AG04450 (cell line): ENCODE measurements at regions not wholly inside any gene's neighbourhood (a gene's known extent, or its start where the extent isn't known, plus 50 kb on each side); places are given as distances from the start of the nearest gene placed in this dataset.

Experiments used
- CTCF ChIA-PET: fragments of 300-600, 350-600 bp; formaldehyde crosslinking; extraction: SDS; loops from one replicate; lab custom pipeline; 2022; ENCODE audit warnings: antibody characterized with exemption, inconsistent platforms; lab: Charles Lee
- POLR2A ChIA-PET: fragments of 350-600 bp; formaldehyde crosslinking; extraction: SDS; loops from one replicate; lab custom pipeline; 2021; ENCODE audit warnings: antibody characterized with exemption, inconsistent platforms; lab: Yijun Ruan, JAX
- DNase-seq: peaks from one replicate; pipeline ENCODE4 v3.0.0-alpha.2; 2011; ENCODE audit warnings: low read depth, low spot score
- H3K27ac ChIP-seq: one replicate; pipeline ENCODE4 v1.5.1; 2012; ENCODE audit warnings: low read depth, low read length, control low read depth
- H3K27me3 ChIP-seq: one replicate; pipeline ENCODE4 v1.6.0; 2012; ENCODE audit warnings: low read length; ENCODE audit not compliant: control insufficient read depth, insufficient read depth
- H3K4me3 ChIP-seq: 2 replicates; pipeline ENCODE4 v1.5.1; 2011; ENCODE audit warnings: mild to moderate bottlenecking, low read depth, low read length, control low read depth
- H3K9me3 ChIP-seq: 2 replicates; pipeline ENCODE4 v1.5.1; 2012; ENCODE audit warnings: low read length; ENCODE audit not compliant: control insufficient read depth, insufficient read depth
- TF ChIP-seq, protein P1 (sequence below): IDR thresholded peaks from 2 replicates; pipeline ENCODE4 v1.5.1; 2011; ENCODE audit warnings: low read depth, low read length, control low read depth, inconsistent platforms

DNA sequence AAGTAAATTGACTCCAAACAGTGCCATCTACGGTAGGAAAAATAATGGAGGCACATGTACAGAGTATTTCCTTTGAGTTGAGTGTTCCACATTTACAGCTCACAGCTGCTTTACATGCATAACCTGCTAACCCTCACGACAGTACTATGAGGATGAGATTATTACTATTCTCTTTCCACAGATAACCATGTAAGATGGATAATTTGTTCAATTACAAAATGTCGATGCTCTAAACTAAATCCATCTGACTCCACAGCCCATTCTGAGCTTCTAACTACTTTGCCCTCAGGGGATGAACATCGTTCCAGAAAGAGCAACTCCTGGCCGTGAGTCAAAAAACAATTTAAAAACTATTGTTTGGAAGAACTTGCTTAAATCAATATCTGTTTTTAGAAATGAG, 330.4 kb upstream of the NWD2 start:
- peaks cover 7% of the 10 kb centered on the region for H3K9me3 ChIP-seq
- no peak for DNase-seq
- TF ChIP-seq, protein P1, sequence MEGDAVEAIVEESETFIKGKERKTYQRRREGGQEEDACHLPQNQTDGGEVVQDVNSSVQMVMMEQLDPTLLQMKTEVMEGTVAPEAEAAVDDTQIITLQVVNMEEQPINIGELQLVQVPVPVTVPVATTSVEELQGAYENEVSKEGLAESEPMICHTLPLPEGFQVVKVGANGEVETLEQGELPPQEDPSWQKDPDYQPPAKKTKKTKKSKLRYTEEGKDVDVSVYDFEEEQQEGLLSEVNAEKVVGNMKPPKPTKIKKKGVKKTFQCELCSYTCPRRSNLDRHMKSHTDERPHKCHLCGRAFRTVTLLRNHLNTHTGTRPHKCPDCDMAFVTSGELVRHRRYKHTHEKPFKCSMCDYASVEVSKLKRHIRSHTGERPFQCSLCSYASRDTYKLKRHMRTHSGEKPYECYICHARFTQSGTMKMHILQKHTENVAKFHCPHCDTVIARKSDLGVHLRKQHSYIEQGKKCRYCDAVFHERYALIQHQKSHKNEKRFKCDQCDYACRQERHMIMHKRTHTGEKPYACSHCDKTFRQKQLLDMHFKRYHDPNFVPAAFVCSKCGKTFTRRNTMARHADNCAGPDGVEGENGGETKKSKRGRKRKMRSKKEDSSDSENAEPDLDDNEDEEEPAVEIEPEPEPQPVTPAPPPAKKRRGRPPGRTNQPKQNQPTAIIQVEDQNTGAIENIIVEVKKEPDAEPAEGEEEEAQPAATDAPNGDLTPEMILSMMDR, result no peak
- CTCF ChIA-PET, result no interaction called here
- POLR2A ChIA-PET, result no interaction called here
- no peak overlapping the region for H3K4me3 ChIP-seq
- no peak overlapping the region for H3K27ac ChIP-seq
- H3K27me3 ChIP-seq, result no peaks in the 10 kb centered on the region

DNA sequence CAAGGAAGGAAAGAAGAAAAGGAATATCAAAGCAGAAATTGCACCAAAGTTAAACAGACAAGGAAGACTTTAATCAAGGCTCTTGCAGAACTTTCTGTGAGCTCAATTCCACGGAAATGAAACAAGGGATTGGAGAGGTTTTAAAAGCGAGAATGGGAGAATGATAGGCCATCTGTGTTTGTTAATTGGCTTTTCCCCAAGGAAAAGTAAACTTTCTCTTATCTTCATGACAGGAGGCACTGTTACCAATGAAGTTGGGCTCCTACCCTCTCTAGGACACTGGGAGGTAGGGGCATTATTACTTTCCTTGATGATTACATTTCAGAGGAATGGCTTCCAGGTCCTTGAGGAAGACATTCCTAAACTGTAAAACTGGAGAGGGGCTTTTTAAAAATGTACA, 328.8 kb upstream of the NWD2 start:
- CTCF ChIA-PET, result no interaction called here
- no peak overlapping the region for H3K27ac ChIP-seq
- H3K9me3 ChIP-seq, result peaks cover 7% of the 10 kb centered on the region
- H3K4me3 ChIP-seq, result no peak overlapping the region
- POLR2A ChIA-PET, result no interaction called here
- no peaks in the 10 kb centered on the region for H3K27me3 ChIP-seq
- no peak for DNase-seq
- TF ChIP-seq, protein P1, result no peak

DNA sequence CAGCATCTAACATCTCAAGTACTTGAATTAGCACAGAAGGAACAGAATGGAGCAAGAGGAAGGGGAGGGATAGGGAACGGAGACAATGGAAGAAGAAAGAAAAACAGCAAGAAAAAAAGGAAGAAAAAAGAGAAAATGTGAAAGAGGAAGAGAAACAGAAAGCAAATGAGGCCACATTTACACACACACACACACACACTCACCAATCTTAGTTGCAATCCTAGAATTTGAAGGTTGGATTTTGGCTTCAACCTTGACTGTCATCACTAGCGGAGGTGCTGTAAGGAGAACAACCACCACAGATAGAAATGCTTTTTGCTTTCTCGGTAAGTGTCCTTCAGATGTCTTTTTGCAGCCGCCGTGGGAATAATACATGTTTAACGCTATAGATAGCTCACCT, 327.1 kb upstream of the NWD2 start:
- no peak overlapping the region for H3K27ac ChIP-seq
- TF ChIP-seq, protein P1, result no peak
- no peak overlapping the region for H3K4me3 ChIP-seq
- ChIA-PET POLR2A (no interaction called here), CTCF (no interaction called here)
- peaks cover 7% of the 10 kb centered on the region for H3K9me3 ChIP-seq
- DNase-seq, result no peak
- H3K27me3 ChIP-seq, result no peaks in the 10 kb centered on the region

DNA sequence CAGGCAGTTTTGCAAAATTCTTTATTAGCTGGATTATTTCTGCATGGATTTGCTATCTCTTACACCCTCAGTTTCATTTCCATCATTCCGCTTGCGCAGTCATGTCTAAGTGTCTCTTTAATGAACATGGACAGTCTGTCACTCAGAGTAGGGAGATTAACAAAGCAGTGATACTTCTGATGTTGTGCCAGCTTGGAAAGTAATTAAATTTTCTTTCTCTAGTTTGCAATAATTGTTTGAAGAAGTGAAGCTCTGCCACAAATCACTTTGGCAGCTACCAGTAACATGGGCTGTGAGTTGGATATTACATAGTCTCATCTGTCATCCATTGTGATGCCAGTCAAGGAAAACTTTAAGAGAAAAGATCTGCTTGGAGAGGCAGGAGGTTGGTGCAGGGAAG, 324.8 kb upstream of the NWD2 start:
- ChIA-PET POLR2A (no interaction called here), CTCF (no interaction called here)
- DNase-seq, result no peak
- Histone ChIP-seq H3K27me3 (no peaks in the 10 kb centered on the region), H3K4me3 (no peak overlapping the region), H3K9me3 (peaks cover 7% of the 10 kb centered on the region), H3K27ac (no peak overlapping the region)
- TF ChIP-seq, protein P1, result no peak

DNA sequence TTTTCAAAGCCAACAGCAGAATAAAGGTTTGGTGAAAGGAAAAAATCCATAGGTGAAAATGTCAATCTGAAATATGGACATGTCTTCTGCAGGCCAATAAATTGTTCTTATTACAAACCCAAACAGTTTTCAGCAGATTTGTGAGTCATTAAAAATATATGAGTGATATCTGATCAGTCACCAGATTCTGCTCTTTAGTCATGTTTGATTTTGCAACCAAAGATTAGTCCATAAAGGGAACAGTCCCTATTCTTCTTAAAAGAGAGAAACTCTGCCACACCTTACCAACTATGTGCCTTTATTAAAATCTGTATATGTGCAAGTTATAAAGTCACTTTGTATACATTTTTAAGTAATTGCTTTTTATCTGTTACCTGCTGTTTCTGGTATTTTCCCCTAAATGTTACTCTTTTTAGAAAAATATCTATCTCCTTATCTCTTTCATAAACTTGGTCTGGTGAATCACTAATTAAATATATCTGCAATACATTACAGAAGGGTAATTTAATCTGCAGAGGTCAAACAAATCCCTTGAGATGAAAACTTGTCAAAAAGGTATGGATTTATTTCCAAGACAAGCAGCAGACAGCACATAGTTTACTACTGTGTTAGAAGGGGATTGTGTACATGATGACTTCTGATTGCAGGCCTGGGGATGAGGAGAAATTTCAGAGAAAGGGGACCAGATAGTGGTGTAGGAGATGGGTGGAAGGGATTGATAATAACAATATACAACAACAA, 322.9 kb upstream of the NWD2 start:
- TF ChIP-seq, protein P1, result no peak
- Histone ChIP-seq H3K27ac (no peak overlapping the region), H3K4me3 (no peak overlapping the region), H3K9me3 (no peaks in the 10 kb centered on the region; the same call in none of the 2 replicates), H3K27me3 (no peaks in the 10 kb centered on the region)
- ChIA-PET POLR2A (no interaction called here), CTCF (no interaction called here)
- no peak for DNase-seq
